GM21447 (cell line): ENCODE measurements at regions not wholly inside any gene's neighbourhood (a gene's known extent, or its start where the extent isn't known, plus 50 kb on each side); places are given as distances from the start of the nearest gene placed in this dataset.

ENCODE experiments used
- ATAC-seq: cut with Tn5 transposase; IDR thresholded peaks from one replicate; pipeline ENCODE4 v1.9.1; 2021; ENCODE audit not compliant: unreplicated experiment

DNA sequence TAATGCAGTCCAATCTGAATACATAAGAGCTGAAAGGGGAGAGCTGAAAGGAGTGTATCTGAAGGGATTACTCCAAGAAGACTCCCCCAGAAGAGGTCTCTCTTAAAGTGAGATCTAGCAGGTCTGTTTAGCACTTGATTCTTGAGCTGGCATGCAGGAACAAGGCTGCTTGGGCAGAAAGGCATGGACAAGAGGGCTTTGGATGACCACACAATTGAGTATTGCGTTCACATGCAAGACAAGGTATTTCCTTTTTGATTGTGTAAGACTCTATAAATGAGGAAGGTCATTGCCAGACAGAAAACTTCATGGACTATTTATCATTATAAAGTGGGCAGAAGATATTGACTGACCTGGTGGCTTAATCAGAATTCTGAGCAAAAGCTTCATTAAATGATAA, 145.5 kb upstream of the AFF2 start:
- ATAC-seq = no peak

DNA sequence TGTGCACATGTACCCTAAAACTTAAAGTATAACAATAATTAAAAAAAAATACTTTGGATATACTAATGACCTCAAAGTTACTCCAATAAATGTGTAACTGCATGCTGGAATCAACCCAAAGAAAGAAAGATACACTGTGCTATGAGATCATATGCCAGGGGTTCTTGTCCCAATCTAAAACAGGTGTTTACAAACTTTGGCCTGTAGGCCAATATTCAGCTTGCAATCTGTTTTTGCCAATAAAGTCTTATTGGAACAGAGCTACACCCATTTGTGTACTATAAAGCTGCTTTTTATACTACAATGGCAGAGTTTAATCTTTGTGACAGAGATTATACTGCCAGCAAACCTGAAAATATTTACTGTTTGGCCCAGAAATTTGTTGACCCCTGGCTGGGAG, 138.8 kb upstream of the AFF2 start:
- ATAC-seq = no peak

- no peak for ATAC-seq
Observed at GRCh38 chrX:148363471-148364235, 136.8 kb upstream of the AFF2 start.

- no peak for ATAC-seq
Observed at GRCh38 chrX:148365233-148365632, 135.2 kb upstream of the AFF2 start.

GRCh38 chrX:148371291-148371690, 129.1 kb upstream of the AFF2 start:
- ATAC-seq = no peak

GRCh38 chrX:148372925-148373324, 127.5 kb upstream of the AFF2 start:
- ATAC-seq = no peak

DNA sequence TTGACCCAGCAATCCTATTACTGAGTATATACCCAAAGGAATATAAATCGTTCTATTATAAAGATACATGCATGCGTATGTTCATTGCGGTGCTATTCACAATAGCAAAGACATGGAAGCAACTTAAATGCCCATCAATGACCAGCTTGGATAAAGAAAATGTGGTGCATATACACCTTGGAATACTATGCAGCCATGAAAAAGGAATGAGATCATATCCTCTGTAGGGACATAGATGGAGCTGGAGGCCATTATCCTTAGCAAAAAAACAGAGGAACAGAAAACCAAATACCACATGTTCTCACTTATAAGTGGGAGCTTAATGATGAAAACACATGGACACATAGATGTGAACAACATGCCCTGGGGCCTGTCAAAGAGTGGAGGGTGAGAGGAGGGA, 124.1 kb upstream of the AFF2 start:
- ATAC-seq = no peak

GRCh38 chrX:148380107-148380506, 120.3 kb upstream of the AFF2 start:
- peak; percentile 18 for ATAC-seq

DNA sequence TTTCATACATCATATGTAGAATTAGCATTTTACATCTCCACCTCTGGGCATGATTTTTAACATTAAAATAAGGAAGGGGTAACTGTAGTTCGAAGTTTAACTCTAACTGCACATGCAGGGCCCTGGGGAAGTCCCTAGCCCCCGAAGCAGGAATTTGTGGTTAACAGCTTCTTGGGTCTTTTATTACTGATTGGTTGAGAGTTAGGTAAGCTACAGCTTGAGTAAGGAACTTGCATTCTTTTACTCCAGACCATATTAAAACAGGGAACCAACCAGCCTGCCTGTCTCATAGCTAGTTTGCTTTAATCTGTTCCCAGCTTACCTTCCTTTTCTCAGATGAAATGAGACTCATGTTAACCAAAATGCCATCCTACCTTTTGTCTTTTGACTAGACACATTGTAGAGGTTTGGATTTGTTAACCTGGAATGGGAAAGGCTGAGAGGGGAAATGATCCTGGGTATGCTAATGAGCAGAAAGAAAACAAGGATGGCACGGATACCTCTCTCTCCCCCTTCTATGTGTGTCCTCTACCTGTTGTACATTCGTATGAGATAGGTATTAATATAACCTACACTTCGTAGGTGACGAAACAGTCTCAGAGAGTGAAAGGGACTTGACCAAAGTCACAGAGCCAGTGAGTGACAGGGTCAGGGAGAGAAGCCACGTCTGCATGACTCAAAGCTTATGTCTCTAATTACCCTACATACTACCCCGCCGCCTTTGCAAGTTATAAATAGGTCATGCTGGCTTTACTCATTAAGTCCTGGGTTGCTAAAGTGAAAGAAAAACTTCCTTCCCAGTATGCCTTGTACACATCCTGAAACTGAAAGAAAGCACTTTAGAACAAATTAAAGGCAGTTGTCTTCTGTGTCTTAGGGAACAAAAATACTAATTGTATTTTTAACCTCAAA, 119.5 kb upstream of the AFF2 start:
- ATAC-seq = peak; percentile 92

DNA sequence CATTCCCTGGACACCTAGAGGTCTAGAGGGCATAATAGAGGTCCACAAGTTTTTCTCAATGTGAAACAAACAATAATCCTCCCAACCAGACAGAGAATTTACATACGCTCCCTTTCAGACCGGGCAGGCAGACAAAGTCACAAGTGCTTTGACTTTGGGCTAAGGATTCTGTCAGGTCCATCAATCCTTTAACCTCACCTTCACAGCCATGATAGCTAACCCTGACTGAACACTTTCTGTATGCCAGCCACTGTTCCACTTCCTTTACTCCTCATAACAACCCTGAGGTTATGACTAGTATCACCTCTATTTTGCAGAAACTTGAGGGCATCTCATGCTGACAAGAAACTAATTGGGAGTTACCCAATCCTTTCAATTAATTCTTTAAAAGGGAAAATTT, 118.8 kb upstream of the AFF2 start:
- ATAC-seq = peak; percentile 20

DNA sequence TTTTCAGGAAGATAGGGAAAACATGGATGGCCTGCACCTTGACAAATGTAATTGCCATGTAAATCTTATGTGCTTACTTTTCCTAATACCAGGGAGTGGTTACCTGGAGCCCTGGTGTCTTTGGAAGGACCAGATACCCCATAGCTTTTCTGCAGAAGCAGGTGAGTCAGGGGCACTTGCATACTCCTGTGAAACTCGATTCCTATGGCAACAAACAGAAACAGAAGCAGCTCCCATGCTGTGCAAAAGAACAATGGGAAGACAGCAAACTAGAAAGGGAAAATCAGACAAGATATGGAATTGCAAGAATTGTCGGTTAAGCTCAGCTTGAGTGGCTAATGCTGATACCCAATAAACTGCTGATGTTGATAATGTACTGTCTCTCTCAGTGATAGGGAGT, 117.4 kb upstream of the AFF2 start:
- ATAC-seq = no peak

DNA sequence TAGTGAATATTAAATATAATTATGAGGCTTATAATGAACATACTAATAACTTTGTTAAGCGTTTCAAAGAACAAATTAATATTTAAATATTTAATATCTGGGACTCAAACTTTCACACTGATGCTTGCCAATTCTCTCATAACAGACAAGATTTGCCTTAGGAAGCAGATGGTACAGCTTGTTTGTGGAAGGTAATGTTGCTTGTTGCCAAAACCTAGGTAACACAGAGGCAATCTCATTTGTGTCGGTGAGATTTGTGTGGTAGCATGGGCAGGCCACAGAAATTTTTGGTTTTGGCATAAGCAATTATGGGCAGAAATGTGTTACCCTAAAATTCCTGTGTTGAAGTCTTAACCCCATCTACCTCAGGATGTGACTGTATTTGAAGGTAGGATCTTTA, 114.9 kb upstream of the AFF2 start:
- ATAC-seq = no peak

- ATAC-seq = no peak
Observed at GRCh38 chrX:148389629-148390028, 110.8 kb upstream of the AFF2 start.

DNA sequence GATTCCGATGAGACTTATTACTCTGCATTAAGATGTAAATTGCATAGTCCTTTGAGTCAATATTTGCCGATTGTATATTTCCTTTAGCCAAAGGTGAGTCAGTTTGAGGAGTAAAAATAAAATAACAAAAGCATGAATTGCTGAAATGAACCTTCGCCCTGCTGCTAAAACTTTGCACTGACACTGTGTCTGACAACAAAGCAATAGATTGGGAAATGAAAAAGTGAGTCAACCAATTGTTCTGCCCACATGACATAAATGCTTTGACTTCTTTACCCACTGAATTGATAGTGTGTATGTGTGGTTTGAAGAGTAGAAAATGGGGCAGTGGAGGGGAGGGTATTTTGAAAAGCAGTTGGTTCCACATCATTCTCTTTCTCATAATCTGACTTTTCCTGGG, 88.4 kb upstream of the AFF2 start:
- ATAC-seq = no peak

GRCh38 chrX:148416142-148416541, 84.3 kb upstream of the AFF2 start:
- ATAC-seq = no peak

- ATAC-seq = no peak
Observed at GRCh38 chrX:148416931-148417330, 83.5 kb upstream of the AFF2 start.

DNA sequence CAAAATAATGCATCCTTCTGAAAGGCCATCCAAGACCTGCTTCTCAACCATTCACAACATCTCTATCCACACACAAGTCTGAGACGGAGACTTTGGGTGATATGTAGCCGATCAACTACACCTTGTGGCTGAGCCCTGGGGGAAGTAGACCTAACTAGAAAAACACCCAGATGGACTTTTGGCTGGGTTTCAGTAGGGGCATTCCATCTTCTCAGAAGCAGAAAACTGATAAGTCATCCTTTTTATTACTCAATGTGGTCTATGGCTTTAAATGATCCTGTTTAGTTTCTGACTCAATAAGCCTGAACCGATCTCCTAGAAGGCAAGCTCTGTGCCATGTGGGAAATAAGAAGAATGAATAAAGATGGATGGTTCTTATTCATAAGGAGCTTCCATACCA, 82.5 kb upstream of the AFF2 start:
- no peak for ATAC-seq

GRCh38 chrX:148422526-148422925, 77.9 kb upstream of the AFF2 start:
- no peak for ATAC-seq

DNA sequence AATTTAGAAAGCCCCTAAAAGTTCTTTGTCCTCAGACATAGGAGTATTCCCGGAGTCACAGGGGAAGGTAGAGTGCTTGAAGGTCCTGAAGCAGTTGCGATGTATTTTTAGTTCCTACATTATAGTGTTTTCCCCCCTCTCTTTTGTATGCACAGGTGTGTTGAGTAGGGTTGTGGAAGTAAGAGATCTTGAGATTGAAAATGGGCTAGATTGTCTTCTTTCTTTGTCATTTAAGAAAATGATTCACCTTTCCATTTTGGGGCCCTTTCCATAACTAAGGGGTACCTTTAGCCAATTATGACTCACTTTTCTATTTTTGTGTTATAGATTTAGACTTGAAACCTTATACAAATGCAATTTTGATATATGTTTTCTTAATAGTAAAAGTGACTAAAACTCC, 75.8 kb upstream of the AFF2 start:
- no peak for ATAC-seq

DNA sequence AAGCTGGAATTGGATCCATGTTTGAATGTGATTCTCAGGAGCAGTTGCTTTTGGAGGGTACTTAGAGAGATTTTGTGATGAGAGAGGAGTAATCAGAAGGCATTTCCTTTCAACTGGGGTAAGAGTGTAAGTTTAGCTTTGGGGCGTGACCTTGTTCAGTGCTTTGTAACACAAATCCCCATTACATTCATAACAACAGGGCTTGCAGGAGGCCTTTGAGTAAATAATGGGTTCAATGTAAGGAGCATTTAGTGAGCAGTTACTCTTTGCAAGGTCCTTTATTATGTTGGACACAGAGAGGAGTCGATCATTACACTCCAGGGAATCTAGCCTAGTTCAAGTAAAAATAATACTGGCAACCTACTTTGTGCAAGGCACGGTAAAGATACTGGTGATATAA, 74.0 kb upstream of the AFF2 start:
- no peak for ATAC-seq

GRCh38 chrX:148441387-148441786, 59.0 kb upstream of the AFF2 start:
- no peak for ATAC-seq

- no peak for ATAC-seq
Observed at GRCh38 chrX:148443216-148443615, 57.2 kb upstream of the AFF2 start.
